NCI-H345 treated with DMSO at 0.1 percent for 48 hours (cell line): ENCODE measurements at regions not wholly inside any gene's neighbourhood (a gene's known extent, or its start where the extent isn't known, plus 50 kb on each side); places are given as distances from the start of the nearest gene placed in this dataset.

Experiments used
- DNase-seq: peaks from one replicate; lab custom pipeline; 2025; ENCODE audit not compliant: unreplicated experiment; lab: John Stamatoyannopoulos, UW

GRCh38 chr14:34027130-34027989, 76.5 kb upstream of the EGLN3 start:
- no peak for DNase-seq

- no peak for DNase-seq
Observed at GRCh38 chr14:34025325-34026017, 74.6 kb upstream of the EGLN3 start.

GRCh38 chr14:34024768-34025144, 73.9 kb upstream of the EGLN3 start:
- DNase-seq, result no peak

- no peak for DNase-seq
Observed at GRCh38 chr14:34023824-34024767, 73.2 kb upstream of the EGLN3 start.

- DNase-seq, result no peak
Observed at GRCh38 chr14:34021096-34021495, 70.2 kb upstream of the EGLN3 start.

- DNase-seq, result no peak
Observed at GRCh38 chr14:34020014-34020413, 69.1 kb upstream of the EGLN3 start.

GRCh38 chr14:34018564-34019244, 67.8 kb upstream of the EGLN3 start:
- no peak for DNase-seq

GRCh38 chr14:34018125-34018524, 67.3 kb upstream of the EGLN3 start:
- no peak for DNase-seq

- DNase-seq, result no peak
Observed at GRCh38 chr14:34015383-34015782, 64.5 kb upstream of the EGLN3 start.

- no peak for DNase-seq
Observed at GRCh38 chr14:34014936-34015335, 64.1 kb upstream of the EGLN3 start.

GRCh38 chr14:34013721-34014060, 62.8 kb upstream of the EGLN3 start:
- DNase-seq, result no peak

GRCh38 chr14:34012978-34013720, 62.3 kb upstream of the EGLN3 start:
- DNase-seq, result no peak

GRCh38 chr14:34012369-34012768, 61.5 kb upstream of the EGLN3 start:
- no peak for DNase-seq

GRCh38 chr14:34009956-34010355, 59.1 kb upstream of the EGLN3 start:
- DNase-seq, result no peak

- no peak for DNase-seq
Observed at GRCh38 chr14:34007902-34008301, 57.0 kb upstream of the EGLN3 start.

GRCh38 chr14:34005901-34006300, 55.0 kb upstream of the EGLN3 start:
- no peak for DNase-seq

GRCh38 chr14:34004881-34005280, 54.0 kb upstream of the EGLN3 start:
- DNase-seq, result no peak

- no peak for DNase-seq
Observed at GRCh38 chr14:34003691-34004090, 52.8 kb upstream of the EGLN3 start.

GRCh38 chr14:34003082-34003668, 52.3 kb upstream of the EGLN3 start:
- DNase-seq, result no peak
